Gastrocnemius medialis (tissue), 4 donors: ENCODE measurements at regions not wholly inside any gene's neighbourhood (a gene's known extent, or its start where the extent isn't known, plus 50 kb on each side); places are given as distances from the start of the nearest gene placed in this dataset.

ENCODE experiments used
- ATAC-seq, 2 donors: fragments of 150-250 bp; one replicate each; pipeline ENCODE4 v1.9.1; 2016
- DNase-seq, 2 donors: peaks; one replicate each; pipeline ENCODE4 v3.0.0-alpha.2; 2019
- H3K27ac ChIP-seq, 4 donors: fragments of 200-600 bp; sonication (generic); 1 replicate in 1 of 4; 2 replicates in 3 of 4; pipeline ENCODE4 v1.5.1; 2016 to 2018; ENCODE audit warnings: mild to moderate bottlenecking in 2 of 4, moderate library complexity in 1 of 4
- H3K27me3 ChIP-seq, 3 donors: fragments of 200-600 bp; sonication (generic) in 2 of 3; 1 replicate in 1 of 3; 2 replicates in 2 of 3; pipeline versions ENCODE4 v1.5.1 to v1.6.0; 2016 to 2019; ENCODE audit warnings: mild to moderate bottlenecking in 1 of 3, moderate library complexity in 1 of 3
- H3K36me3 ChIP-seq, 2 donors: fragments of 200-600 bp; sonication (generic) in 1 of 2; one replicate each; pipeline ENCODE4 v1.5.1; 2017 to 2018
- H3K4me1 ChIP-seq, 2 donors: fragments of 200-600 bp; sonication (generic) in 1 of 2; one replicate each; pipeline ENCODE4 v1.5.1; 2016 to 2017; ENCODE audit warnings: mild to moderate bottlenecking in 2 of 2
- H3K4me3 ChIP-seq, 4 donors: fragments of 200-600 bp; sonication (generic) in 3 of 4; 1 replicate in 1 of 4; 2 replicates in 3 of 4; pipeline ENCODE4 v1.5.1; 2016 to 2019; ENCODE audit warnings: mild to moderate bottlenecking in 2 of 4
- H3K9me3 ChIP-seq, 3 donors: fragments of 200-600 bp; sonication (generic) in 2 of 3; 1 replicate in 1 of 3; 2 replicates in 2 of 3; pipeline ENCODE4 v1.5.1; 2016 to 2019
- CTCF ChIP-seq, 5 experiments: fragments of 450-650 bp in 3 of 5; fragments of 200-600 bp in 2 of 5; sonication (generic) in 2 of 5; IDR thresholded peaks in 4 of 5; conservative IDR thresholded peaks in 1 of 5; 1 replicate in 4 of 5; 2 replicates in 1 of 5; pipeline ENCODE4 v1.5.1; 2016 to 2019; ENCODE audit warnings: antibody characterized with exemption in 5 of 5, mild to moderate bottlenecking in 3 of 5, moderate library complexity in 3 of 5
- POLR2A ChIP-seq, 2 donors: fragments of 450-650 bp; IDR thresholded peaks; one replicate each; pipeline ENCODE4 v1.6.1; 2017; ENCODE audit warnings: antibody characterized with exemption in 2 of 2, mild to moderate bottlenecking in 2 of 2, moderate library complexity in 2 of 2
- in situ Hi-C, 4 donors: fragments of 200-750 bp; cut with MboI; loops; one replicate each; pipeline versions ENCODE4 v1.15.0 to v1.8.0; 2017; ENCODE audit warnings: low sequenced_read_pairs in 4 of 4
- intact Hi-C: fragments of 100-400 bp; cut with DNase I; formaldehyde crosslinking; loops from one replicate; pipeline ENCODE4 v1.15.1; 2023; ENCODE audit warnings: low total_unique reads

- DNase-seq (no peak), ATAC-seq (no peak)
- Histone ChIP-seq H3K36me3 (no peaks in the 10 kb centered on the region), H3K4me1 (no peaks in the 10 kb centered on the region), H3K27ac (no peak overlapping the region), H3K4me3 (no peak overlapping the region), H3K27me3 (no peaks in the 10 kb centered on the region), H3K9me3 (no peaks in the 10 kb centered on the region)
- intact Hi-C loops, result no loop called here
- TF ChIP-seq POLR2A (IDR thresholded peaks at IDR 0.05) (no peak), CTCF (IDR thresholded peaks at IDR 0.05 in 4 of 5, conservative IDR thresholded peaks at IDR 0.05 in 1 of 5) (no peak)
- in situ Hi-C loops, result no loop called here
Observed at GRCh38 chrX:10926404-10926803, 184.7 kb upstream of the HCCS start.

- TF ChIP-seq CTCF (IDR thresholded peaks at IDR 0.05 in 4 of 5, conservative IDR thresholded peaks at IDR 0.05 in 1 of 5), result no peak
- no peak for TF ChIP-seq POLR2A (IDR thresholded peaks at IDR 0.05)
Observed at GRCh38 chrX:10926891-10927290, 184.2 kb upstream of the HCCS start.

GRCh38 chrX:10929747-10930146 lies 181.4 kb upstream of the HCCS start:
- in situ Hi-C loops, result no loop called here
- intact Hi-C loops, result no loop called here
- ATAC-seq (no peak), DNase-seq (no peak)
- no peaks in the 10 kb centered on the region for H3K9me3 ChIP-seq
- no peak overlapping the region for H3K4me3 ChIP-seq
- no peaks in the 10 kb centered on the region for H3K36me3 ChIP-seq
- no peak overlapping the region for H3K27ac ChIP-seq
- TF ChIP-seq CTCF (IDR thresholded peaks at IDR 0.05 in 4 of 5, conservative IDR thresholded peaks at IDR 0.05 in 1 of 5), result no peak
- no peak for TF ChIP-seq POLR2A (IDR thresholded peaks at IDR 0.05)
- no peaks in the 10 kb centered on the region for H3K4me1 ChIP-seq
- H3K27me3 ChIP-seq, result no peaks in the 10 kb centered on the region

More at GRCh38 chrX:10926891-10927290, 184.2 kb upstream of the HCCS start:
- ATAC-seq (no peak), DNase-seq (no peak)
- H3K27me3 ChIP-seq, result no peaks in the 10 kb centered on the region
- no peak overlapping the region for H3K4me3 ChIP-seq
- H3K36me3 ChIP-seq, result no peaks in the 10 kb centered on the region
- H3K4me1 ChIP-seq, result no peaks in the 10 kb centered on the region
- intact Hi-C loops, result no loop called here
- in situ Hi-C loops, result no loop called here
- H3K27ac ChIP-seq, result no peak overlapping the region
- no peaks in the 10 kb centered on the region for H3K9me3 ChIP-seq

- no peak for DNase-seq
- no peaks in the 10 kb centered on the region for H3K36me3 ChIP-seq
- H3K9me3 ChIP-seq, result no peaks in the 10 kb centered on the region
- H3K4me1 ChIP-seq, result no peaks in the 10 kb centered on the region
- TF ChIP-seq CTCF (IDR thresholded peaks at IDR 0.05 in 4 of 5, conservative IDR thresholded peaks at IDR 0.05 in 1 of 5) (no peak), POLR2A (IDR thresholded peaks at IDR 0.05) (no peak)
- in situ Hi-C loops (no loop called here), intact Hi-C loops (no loop called here)
- H3K27me3 ChIP-seq, result no peaks in the 10 kb centered on the region
- H3K4me3 ChIP-seq, result no peak overlapping the region
- no peak overlapping the region for H3K27ac ChIP-seq
- no peak for ATAC-seq
Observed at GRCh38 chrX:10930151-10930550, 181.0 kb upstream of the HCCS start.

GRCh38 chrX:10931976-10932375 lies 179.2 kb upstream of the HCCS start:
- Histone ChIP-seq H3K4me3 (no peak overlapping the region), H3K36me3 (no peaks in the 10 kb centered on the region), H3K27ac (no peak overlapping the region), H3K27me3 (no peaks in the 10 kb centered on the region), H3K9me3 (no peaks in the 10 kb centered on the region), H3K4me1 (no peaks in the 10 kb centered on the region)
- DNase-seq, result no peak
- TF ChIP-seq CTCF (IDR thresholded peaks at IDR 0.05 in 4 of 5, conservative IDR thresholded peaks at IDR 0.05 in 1 of 5) (no peak), POLR2A (IDR thresholded peaks at IDR 0.05) (no peak)
- in situ Hi-C loops, result no loop called here
- intact Hi-C loops, result no loop called here
- no peak for ATAC-seq
